ENCODE measurements at regions not wholly inside any gene's neighbourhood (a gene's known extent, or its start where the extent isn't known, plus 50 kb on each side); places are given as distances from the start of the nearest gene placed in this dataset.

DNA sequence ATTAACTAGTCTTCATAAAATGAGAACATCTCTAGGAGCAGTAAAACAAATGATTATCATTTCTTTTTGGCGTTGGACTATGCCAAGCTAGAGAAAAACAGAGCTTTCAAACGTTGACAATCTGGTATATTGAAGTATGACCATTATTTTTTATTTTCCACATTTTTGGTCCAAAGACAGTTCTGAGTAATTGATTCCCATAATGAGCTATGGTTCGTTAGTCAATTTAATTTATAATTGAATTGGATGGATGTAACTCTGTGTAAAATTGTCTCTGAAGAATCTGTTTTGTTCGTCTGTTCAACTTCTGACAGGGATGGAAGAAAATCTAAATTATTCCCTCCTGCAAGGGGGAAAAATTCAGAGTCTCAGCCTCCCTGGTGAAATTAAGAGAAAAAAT lies 234.5 kb downstream of the LMO4 start:
- no peak for TF ChIP-seq TCF4 (CRISPR knock-in tag; IDR thresholded peaks at IDR 0.05; ENCODE audit: borderline replicate concordance)
- no peak for TF ChIP-seq BACH2 (CRISPR knock-in tag; IDR thresholded peaks at IDR 0.05; ENCODE audit: borderline replicate concordance)
- no peak for TF ChIP-seq SNAI2 (CRISPR knock-in tag; IDR thresholded peaks at IDR 0.05)
